ENCODE measurements at regions not wholly inside any gene's neighbourhood (a gene's known extent, or its start where the extent isn't known, plus 50 kb on each side); places are given as distances from the start of the nearest gene placed in this dataset.
"Not testable (repeated sequence)": the region's sequence is repeated elsewhere in the genome, so short reads cannot be mapped to it uniquely, and the experiment has no call there.

GRCh38 chr9:124120272-124120671 lies 108.7 kb downstream of the LHX2 start:
- TF ChIP-seq, protein P1, sequence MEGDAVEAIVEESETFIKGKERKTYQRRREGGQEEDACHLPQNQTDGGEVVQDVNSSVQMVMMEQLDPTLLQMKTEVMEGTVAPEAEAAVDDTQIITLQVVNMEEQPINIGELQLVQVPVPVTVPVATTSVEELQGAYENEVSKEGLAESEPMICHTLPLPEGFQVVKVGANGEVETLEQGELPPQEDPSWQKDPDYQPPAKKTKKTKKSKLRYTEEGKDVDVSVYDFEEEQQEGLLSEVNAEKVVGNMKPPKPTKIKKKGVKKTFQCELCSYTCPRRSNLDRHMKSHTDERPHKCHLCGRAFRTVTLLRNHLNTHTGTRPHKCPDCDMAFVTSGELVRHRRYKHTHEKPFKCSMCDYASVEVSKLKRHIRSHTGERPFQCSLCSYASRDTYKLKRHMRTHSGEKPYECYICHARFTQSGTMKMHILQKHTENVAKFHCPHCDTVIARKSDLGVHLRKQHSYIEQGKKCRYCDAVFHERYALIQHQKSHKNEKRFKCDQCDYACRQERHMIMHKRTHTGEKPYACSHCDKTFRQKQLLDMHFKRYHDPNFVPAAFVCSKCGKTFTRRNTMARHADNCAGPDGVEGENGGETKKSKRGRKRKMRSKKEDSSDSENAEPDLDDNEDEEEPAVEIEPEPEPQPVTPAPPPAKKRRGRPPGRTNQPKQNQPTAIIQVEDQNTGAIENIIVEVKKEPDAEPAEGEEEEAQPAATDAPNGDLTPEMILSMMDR (IDR thresholded peaks at IDR 0.05), result no peak
- no peak overlapping the region for H3K27ac ChIP-seq
- DNase-seq (ENCODE audit: low spot score), result no peak
- H3K4me3 ChIP-seq, result no peak overlapping the region

DNA sequence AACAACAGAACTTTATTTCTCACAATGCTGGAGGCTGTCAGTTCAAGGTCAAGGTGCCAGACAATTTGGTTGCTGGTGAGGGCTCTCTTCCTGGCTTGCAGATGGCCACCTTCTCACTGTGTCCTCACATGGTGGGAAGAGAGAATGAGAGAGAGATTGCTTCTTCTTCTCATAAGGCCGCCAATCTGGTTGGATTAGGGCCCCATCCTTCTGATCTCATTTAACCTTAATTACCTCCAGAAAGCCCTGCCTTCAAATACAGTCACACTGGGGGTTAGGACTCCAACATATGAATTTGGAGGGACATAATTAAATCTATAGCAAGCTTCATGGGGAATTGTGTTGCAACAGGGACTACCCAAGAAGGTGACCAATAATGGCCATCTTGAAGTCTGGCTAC lies 110.2 kb downstream of the LHX2 start:
- Histone ChIP-seq H3K4me3 (no peak overlapping the region), H3K27ac (no peak overlapping the region)
- TF ChIP-seq, protein P1 (IDR thresholded peaks at IDR 0.05), result no peak
- no peak for DNase-seq (ENCODE audit: low spot score)

GRCh38 chr9:124122321-124122720 lies 110.8 kb downstream of the LHX2 start:
- Histone ChIP-seq H3K27ac (no peak overlapping the region), H3K4me3 (no peak overlapping the region)
- no peak for DNase-seq (ENCODE audit: low spot score)
- TF ChIP-seq, protein P1 (IDR thresholded peaks at IDR 0.05), result no peak

DNA sequence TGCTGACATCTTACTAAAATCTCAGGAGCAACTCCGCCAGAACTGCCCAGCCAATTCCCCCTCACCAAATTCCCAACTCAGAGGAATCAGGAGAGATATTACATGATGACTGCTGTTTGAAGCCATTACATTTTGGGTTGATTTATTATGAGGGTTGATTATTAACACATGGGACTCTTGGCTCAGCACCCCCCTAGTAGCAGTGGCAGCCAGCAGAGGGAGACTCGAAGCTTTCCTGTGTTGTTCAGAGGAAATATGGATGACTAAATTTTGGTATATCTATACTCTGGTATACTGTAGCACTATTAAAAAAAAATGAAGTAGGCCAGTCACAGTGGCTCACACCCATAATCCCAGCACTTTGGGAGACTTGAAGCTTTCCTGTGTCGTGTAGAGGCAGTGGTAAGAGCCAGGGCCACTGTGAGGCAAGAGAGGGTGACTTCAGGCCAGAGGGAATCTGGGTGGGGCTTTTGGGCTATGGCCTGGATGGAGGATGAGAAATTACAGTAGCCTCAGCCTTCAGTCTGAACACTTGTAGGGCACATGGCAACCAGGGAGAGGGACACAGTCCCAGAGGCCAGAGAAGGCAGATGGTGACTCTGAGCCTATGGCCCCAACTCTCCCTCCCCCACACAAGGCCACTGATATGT lies 111.4 kb downstream of the LHX2 start:
- no peak for DNase-seq (ENCODE audit: low spot score)
- no peak overlapping the region for H3K27ac ChIP-seq
- no peak overlapping the region for H3K4me3 ChIP-seq
- TF ChIP-seq, protein P1 (IDR thresholded peaks at IDR 0.05), result no peak

DNA sequence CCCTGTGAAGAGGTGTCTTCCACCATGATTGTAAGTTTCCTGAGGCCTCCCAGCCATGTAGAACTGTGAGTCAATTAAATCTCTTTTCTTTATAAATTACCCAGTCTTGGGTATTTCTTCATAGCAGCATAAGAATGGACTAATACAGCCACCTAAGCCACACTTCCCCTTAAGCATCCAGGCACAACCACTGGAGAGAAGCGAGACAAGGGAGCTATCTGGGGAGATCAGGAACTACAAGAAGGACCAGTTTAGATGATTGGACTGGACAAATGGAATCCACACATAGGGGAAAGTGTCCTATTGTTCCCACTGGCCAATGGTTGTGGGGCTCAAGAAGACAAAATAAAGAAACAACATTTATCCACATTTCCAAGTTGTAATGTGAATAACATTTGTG lies 112.1 kb downstream of the LHX2 start:
- H3K4me3 ChIP-seq; DNase-seq (ENCODE audit: low spot score); H3K27ac ChIP-seq: not testable (repeated sequence)

DNA sequence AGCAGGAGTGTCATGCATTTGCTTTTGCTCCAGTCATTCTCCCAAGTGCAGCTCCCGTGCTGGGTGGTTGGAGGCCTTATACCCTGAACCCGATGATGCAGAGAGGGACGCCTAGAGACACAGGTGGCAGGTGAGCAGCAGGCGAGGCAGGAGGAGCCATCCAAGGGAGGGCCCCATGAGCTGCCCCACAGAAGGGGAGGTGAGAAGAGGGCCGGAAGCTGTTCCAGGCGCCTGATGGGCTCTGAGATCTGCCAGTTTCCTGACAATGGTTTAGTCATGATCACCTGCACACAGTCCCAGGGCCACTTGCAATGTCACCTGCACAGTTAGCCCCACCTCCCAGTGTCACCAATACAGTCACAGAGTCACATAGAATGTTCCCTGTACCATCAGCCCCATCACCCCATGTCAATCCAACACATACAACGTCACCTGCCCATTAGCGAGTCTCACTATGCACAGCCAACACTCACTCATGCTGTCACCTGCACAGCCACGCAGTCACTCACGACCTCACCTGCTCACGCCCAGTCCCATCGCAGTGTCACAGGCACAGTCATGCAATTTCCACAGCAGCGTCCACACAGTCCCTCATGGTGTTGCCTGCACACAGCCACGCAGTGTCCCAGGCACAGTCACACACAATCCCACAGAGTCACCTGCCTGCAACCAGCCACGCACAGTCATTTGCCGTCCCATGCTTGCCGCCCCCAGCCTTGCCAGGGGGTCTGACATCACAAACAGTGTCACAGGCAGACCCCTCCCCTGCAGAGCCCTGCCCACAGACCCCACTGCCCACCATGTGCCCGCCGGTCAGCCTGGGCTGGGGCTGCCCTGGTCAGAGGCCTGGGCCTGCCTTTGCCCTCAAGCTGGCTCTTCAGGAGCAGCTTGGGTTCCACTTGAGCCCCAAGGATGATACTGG lies 113.4 kb downstream of the LHX2 start:
- no peak overlapping the region for H3K27ac ChIP-seq
- TF ChIP-seq, protein P1 (IDR thresholded peaks at IDR 0.05), result no peak
- no peak for DNase-seq (ENCODE audit: low spot score)
- H3K4me3 ChIP-seq, result no peak overlapping the region

GRCh38 chr9:124125651-124125977 lies 114.0 kb downstream of the LHX2 start:
- TF ChIP-seq, protein P1 (IDR thresholded peaks at IDR 0.05), result no peak
- H3K4me3 ChIP-seq, result no peak overlapping the region
- DNase-seq (ENCODE audit: low spot score), result no peak
- no peak overlapping the region for H3K27ac ChIP-seq
